ENCODE measurements at regions not wholly inside any gene's neighbourhood (a gene's known extent, or its start where the extent isn't known, plus 50 kb on each side); places are given as distances from the start of the nearest gene placed in this dataset.

- DNase-seq = peak; percentile 65
- CTCF ChIA-PET = interaction anchor here (0.5 to 1.0 kb wide), 2 partner anchors 23 to 1504 kb away, joined by 3 read pairs; no protein-coding TSS in a partner anchor
- Mint-ChIP-seq H3K9me3 (ENCODE audit: low read depth, unreplicated experiment) (no peaks in the 10 kb centered on the region), H3K4me1 (ENCODE audit: low read depth, unreplicated experiment) (peaks cover 12% of the 10 kb centered on the region), H3K4me3 (ENCODE audit: low read depth, unreplicated experiment) (peak overlapping the region; percentile 11), H3K27ac (ENCODE audit: unreplicated experiment) (peak overlapping the region; percentile 36), H3K27me3 (ENCODE audit: unreplicated experiment) (no peaks in the 10 kb centered on the region), H3K36me3 (ENCODE audit: insufficient read depth, unreplicated experiment) (no peaks in the 10 kb centered on the region)
- intact Hi-C loops (cut with micrococcal nuclease; ENCODE audit: unreplicated experiment) = no loop called here
- TF ChIP-seq, protein P1, sequence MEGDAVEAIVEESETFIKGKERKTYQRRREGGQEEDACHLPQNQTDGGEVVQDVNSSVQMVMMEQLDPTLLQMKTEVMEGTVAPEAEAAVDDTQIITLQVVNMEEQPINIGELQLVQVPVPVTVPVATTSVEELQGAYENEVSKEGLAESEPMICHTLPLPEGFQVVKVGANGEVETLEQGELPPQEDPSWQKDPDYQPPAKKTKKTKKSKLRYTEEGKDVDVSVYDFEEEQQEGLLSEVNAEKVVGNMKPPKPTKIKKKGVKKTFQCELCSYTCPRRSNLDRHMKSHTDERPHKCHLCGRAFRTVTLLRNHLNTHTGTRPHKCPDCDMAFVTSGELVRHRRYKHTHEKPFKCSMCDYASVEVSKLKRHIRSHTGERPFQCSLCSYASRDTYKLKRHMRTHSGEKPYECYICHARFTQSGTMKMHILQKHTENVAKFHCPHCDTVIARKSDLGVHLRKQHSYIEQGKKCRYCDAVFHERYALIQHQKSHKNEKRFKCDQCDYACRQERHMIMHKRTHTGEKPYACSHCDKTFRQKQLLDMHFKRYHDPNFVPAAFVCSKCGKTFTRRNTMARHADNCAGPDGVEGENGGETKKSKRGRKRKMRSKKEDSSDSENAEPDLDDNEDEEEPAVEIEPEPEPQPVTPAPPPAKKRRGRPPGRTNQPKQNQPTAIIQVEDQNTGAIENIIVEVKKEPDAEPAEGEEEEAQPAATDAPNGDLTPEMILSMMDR (IDR thresholded peaks at IDR 0.05; ENCODE audit: unreplicated experiment) = no peak
- no TSS peak for BruUV-seq (replicated peaks)
Measured at GRCh38 chr2:136399667-136400289, 281.8 kb upstream of the CXCR4 start.

DNA sequence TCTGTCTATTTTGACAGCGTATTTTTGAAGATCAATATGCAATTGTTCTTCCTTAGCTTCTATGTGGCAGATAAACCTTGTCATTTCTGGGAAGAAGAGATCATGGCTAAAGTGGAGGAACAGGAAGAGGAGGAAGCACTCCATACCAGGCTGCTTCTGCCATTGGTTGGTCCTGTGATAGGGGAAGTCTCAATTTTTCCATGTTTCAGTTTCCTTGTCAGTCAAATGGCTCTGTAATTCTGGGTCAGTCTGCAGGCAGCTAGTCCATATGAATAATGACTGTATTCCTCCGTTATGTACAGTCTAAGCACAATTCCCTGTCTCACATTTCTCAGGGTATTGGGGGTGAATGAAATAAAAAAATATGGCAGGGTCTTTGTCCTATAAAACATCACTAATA, 277.6 kb upstream of the CXCR4 start:
- peaks cover 12% of the 10 kb centered on the region for H3K4me1 Mint-ChIP-seq (ENCODE audit: low read depth, unreplicated experiment)
- no peaks in the 10 kb centered on the region for H3K36me3 Mint-ChIP-seq (ENCODE audit: insufficient read depth, unreplicated experiment)
- H3K9me3 Mint-ChIP-seq (ENCODE audit: low read depth, unreplicated experiment) = no peaks in the 10 kb centered on the region
- intact Hi-C loops (cut with micrococcal nuclease; ENCODE audit: unreplicated experiment) = no loop called here
- CTCF ChIA-PET = no interaction called here
- no peak overlapping the region for H3K27ac Mint-ChIP-seq (ENCODE audit: unreplicated experiment)
- no peak for DNase-seq
- H3K27me3 Mint-ChIP-seq (ENCODE audit: unreplicated experiment) = no peaks in the 10 kb centered on the region
- TF ChIP-seq, protein P1 (IDR thresholded peaks at IDR 0.05; ENCODE audit: unreplicated experiment) = no peak
- no TSS peak for BruUV-seq (replicated peaks)
- no peak overlapping the region for H3K4me3 Mint-ChIP-seq (ENCODE audit: low read depth, unreplicated experiment)

GRCh38 chr2:136394136-136395060, 276.4 kb upstream of the CXCR4 start:
- no peak overlapping the region for H3K4me3 Mint-ChIP-seq (ENCODE audit: low read depth, unreplicated experiment)

DNA sequence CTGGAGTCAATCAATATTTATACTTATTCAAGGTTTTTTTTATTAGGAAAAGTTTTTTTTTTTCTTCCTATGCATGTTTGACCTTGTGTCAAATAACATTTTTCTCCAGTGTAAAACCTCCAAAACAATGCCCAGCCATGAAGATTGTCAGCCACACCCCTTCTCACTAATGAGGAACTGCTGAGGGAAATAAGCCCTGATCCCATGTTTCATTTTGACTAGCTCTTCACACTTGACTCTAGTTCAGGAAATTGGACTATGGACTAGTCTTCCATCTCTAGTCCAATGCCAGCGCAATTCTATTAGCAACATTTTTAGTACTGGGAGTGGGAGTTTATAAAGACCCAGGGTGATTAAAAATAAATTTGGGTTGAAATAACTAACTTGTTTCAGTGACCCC, 275.6 kb upstream of the CXCR4 start:
- CTCF ChIA-PET = interaction anchor here (0.6 kb wide), 1 partner anchor 512 kb away, joined by 3 read pairs; no protein-coding TSS in a partner anchor
- intact Hi-C loops (cut with micrococcal nuclease; ENCODE audit: unreplicated experiment) = no loop called here
- peaks cover 7% of the 10 kb centered on the region for H3K27me3 Mint-ChIP-seq (ENCODE audit: unreplicated experiment)
- no peaks in the 10 kb centered on the region for H3K36me3 Mint-ChIP-seq (ENCODE audit: insufficient read depth, unreplicated experiment)
- no peak for DNase-seq
- no peak overlapping the region for H3K4me3 Mint-ChIP-seq (ENCODE audit: low read depth, unreplicated experiment)
- no TSS peak for BruUV-seq (replicated peaks)
- no peaks in the 10 kb centered on the region for H3K9me3 Mint-ChIP-seq (ENCODE audit: low read depth, unreplicated experiment)
- no peaks in the 10 kb centered on the region for H3K4me1 Mint-ChIP-seq (ENCODE audit: low read depth, unreplicated experiment)
- TF ChIP-seq, protein P1 (IDR thresholded peaks at IDR 0.05; ENCODE audit: unreplicated experiment) = no peak
- no peak overlapping the region for H3K27ac Mint-ChIP-seq (ENCODE audit: unreplicated experiment)

More at GRCh38 chr2:136394136-136395060, 276.4 kb upstream of the CXCR4 start:
- DNase-seq = no peak
- peaks cover under 1% of the 10 kb centered on the region for H3K4me1 Mint-ChIP-seq (ENCODE audit: low read depth, unreplicated experiment)
- no peaks in the 10 kb centered on the region for H3K36me3 Mint-ChIP-seq (ENCODE audit: insufficient read depth, unreplicated experiment)
- no TSS peak for BruUV-seq (replicated peaks)
- H3K9me3 Mint-ChIP-seq (ENCODE audit: low read depth, unreplicated experiment) = no peaks in the 10 kb centered on the region
- CTCF ChIA-PET = no interaction called here
- intact Hi-C loops (cut with micrococcal nuclease; ENCODE audit: unreplicated experiment) = no loop called here
- TF ChIP-seq, protein P1 (IDR thresholded peaks at IDR 0.05; ENCODE audit: unreplicated experiment) = no peak
- no peak overlapping the region for H3K27ac Mint-ChIP-seq (ENCODE audit: unreplicated experiment)
- no peaks in the 10 kb centered on the region for H3K27me3 Mint-ChIP-seq (ENCODE audit: unreplicated experiment)
